Retinal pigment epithelial cell (primary cell): ENCODE measurements at regions not wholly inside any gene's neighbourhood (a gene's known extent, or its start where the extent isn't known, plus 50 kb on each side); places are given as distances from the start of the nearest gene placed in this dataset.
"Not testable (repeated sequence)": the region's sequence is repeated elsewhere in the genome, so short reads cannot be mapped to it uniquely, and the experiment has no call there.

Experiments used
- DNase-seq: peaks from one replicate; pipeline ENCODE4 v3.0.0-alpha.2; 2010; ENCODE audit warnings: low read depth
- H3K4me3 ChIP-seq: 2 replicates; pipeline ENCODE4 v1.5.1; 2011; ENCODE audit warnings: mild to moderate bottlenecking, low read length, control low read depth, moderate library complexity
- CTCF ChIP-seq: conservative IDR thresholded peaks from 2 replicates; pipeline ENCODE4 v1.5.1; 2011; ENCODE audit warnings: low read depth, low read length, control low read depth, inconsistent platforms

- H3K4me3 ChIP-seq: no peak overlapping the region
- no peak for TF ChIP-seq CTCF
- DNase-seq: no peak
These were observed 258.6 kb downstream of the STIM2 start for GRCh38 chr4:27119239-27119638.

DNA sequence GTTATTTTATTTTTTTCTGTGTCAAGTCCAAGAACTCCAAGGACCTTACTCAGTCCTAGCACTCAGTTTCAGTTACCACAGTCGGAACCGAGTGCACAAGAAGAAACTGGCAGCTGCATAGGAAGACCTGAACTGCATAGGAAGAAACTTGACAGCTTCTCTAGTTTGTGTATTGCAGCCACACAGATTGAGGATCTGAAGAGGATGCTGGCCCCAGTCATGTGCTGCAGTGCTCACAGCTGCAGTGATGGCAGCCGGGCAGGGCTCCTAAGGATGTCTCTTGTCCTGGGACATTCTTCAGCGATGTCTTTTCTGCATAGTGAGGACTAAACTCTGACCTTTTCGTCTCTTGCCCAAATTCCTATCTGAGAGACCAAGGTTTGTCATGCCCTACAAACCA is 261.2 kb downstream of the STIM2 start:
- no peak overlapping the region for H3K4me3 ChIP-seq
- DNase-seq: no peak
- TF ChIP-seq CTCF: no peak

GRCh38 chr4:27123123-27123768 is 262.6 kb downstream of the STIM2 start:
- H3K4me3 ChIP-seq: no peak overlapping the region
- peak; percentile 22 for DNase-seq
- no peak for TF ChIP-seq CTCF

DNA sequence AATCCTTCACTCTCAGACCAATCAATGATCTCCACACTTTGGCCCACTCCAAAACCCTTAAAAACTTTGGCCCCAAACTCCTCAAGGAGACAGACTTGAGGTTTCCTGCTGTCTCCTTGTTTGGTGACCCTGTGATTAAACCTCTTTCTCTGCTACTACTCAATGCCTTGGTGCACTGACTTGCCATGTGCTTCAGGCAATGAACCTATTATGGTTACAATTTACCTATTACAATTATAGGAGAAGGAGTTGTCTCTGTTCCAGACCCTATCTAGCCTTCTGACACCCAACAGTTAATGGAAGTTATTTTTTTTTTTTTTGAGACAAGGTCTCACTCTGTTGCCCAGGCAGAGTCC is 263.1 kb downstream of the STIM2 start:
- TF ChIP-seq CTCF: no peak
- no peak overlapping the region for H3K4me3 ChIP-seq
- no peak for DNase-seq

- DNase-seq, H3K4me3 ChIP-seq: not testable (repeated sequence)
These were observed 266.3 kb downstream of the STIM2 start for GRCh38 chr4:27126895-27127294.

GRCh38 chr4:27128443-27128842 is 267.8 kb downstream of the STIM2 start:
- DNase-seq: no peak
- no peak overlapping the region for H3K4me3 ChIP-seq
- no peak for TF ChIP-seq CTCF

- no peak for DNase-seq
- no peak overlapping the region for H3K4me3 ChIP-seq
- TF ChIP-seq CTCF: no peak
These were observed 269.3 kb downstream of the STIM2 start for GRCh38 chr4:27129871-27130366.
